ENCODE measurements at regions not wholly inside any gene's neighbourhood (a gene's known extent, or its start where the extent isn't known, plus 50 kb on each side); places are given as distances from the start of the nearest gene placed in this dataset.

DNA sequence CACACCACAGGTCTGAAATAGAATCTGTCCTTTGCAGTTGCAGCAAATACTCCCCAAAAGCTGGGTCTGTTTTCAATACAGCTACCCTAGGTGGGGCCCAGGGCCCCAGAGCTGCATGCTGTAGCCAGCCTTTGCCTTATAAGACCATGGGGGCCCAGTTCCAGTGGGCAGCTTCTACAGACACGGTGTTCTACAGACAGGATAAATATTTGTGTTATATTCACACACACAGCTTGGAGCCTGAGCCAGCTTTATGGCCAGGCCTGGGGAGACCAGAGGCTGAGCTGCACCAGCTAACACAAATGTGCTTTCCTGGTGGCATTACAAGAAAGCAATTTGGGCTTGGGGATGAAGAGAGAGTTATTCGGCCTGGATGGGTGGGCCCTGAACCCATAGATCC is 151.8 kb upstream of the NCAM1 start:
- ATAC-seq (no peak), FAIRE-seq (no peak), DNase-seq (ENCODE audit: low spot score) (no peak)
- Histone ChIP-seq H3K79me2 (ENCODE audit: insufficient read depth, low read length) (no peaks in the 10 kb centered on the region), H3K4me3 (replicated peaks in 1 of 3; ENCODE audit: insufficient read depth in 1 of 3, low read depth in 2 of 3, low read length in 3 of 3) (no peak overlapping the region), H3K9me3 (ENCODE audit: low read length) (no peaks in the 10 kb centered on the region), H4K20me1 (ENCODE audit: insufficient read depth, low read length) (no peaks in the 10 kb centered on the region), H3K27ac (ENCODE audit: extremely low read length, insufficient read depth, low read length) (no peak overlapping the region), H3K4me2 (ENCODE audit: low read depth, low read length) (no peak overlapping the region), H3K27me3 (ENCODE audit: control insufficient read depth in 1 of 2, insufficient read depth in 2 of 2, low read length in 2 of 2) (no peaks in the 10 kb centered on the region), H3K9ac (ENCODE audit: insufficient read depth, low read depth, low read length) (no peak overlapping the region), H2AFZ (ENCODE audit: low read length) (no peak overlapping the region), H3K4me1 (ENCODE audit: insufficient read depth, low read length) (no peaks in the 10 kb centered on the region), H3K36me3 (replicated peaks in 1 of 2; ENCODE audit: control insufficient read depth in 1 of 2, insufficient read depth in 2 of 2, low read length in 2 of 2) (no peaks in the 10 kb centered on the region)
- CTCF ChIA-PET (ENCODE audit: low intra/inter-chr PET ratio, low total read pairs): no interaction called here
- POLR2A ChIA-PET: no interaction called here
- 0% methylated on average over 2 of the region's 2 CpGs for WGBS (ENCODE audit: low lambda C conversion rate)
- intact Hi-C loops (cut with micrococcal nuclease; ENCODE audit: unreplicated experiment): no loop called here
- in situ Hi-C loops (cut with HindIII; ENCODE audit: extremely low pct_ligation_motif_present, low pct_unique_long_range_greater_than_20kb): no loop called here
- no TSS peak for BruUV-seq (replicated peaks)
- TF ChIP-seq, protein P1, sequence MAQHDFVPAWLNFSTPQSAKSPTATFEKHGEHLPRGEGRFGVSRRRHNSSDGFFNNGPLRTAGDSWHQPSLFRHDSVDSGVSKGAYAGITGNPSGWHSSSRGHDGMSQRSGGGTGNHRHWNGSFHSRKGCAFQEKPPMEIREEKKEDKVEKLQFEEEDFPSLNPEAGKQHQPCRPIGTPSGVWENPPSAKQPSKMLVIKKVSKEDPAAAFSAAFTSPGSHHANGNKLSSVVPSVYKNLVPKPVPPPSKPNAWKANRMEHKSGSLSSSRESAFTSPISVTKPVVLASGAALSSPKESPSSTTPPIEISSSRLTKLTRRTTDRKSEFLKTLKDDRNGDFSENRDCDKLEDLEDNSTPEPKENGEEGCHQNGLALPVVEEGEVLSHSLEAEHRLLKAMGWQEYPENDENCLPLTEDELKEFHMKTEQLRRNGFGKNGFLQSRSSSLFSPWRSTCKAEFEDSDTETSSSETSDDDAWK (CRISPR knock-in tag; IDR thresholded peaks at IDR 0.05): no peak
- TF ChIP-seq ZFAT (CRISPR knock-in tag; conservative IDR thresholded peaks at IDR 0.05) (no peak), ATM (IDR thresholded peaks at IDR 0.05; ENCODE audit: borderline replicate concordance) (no peak), KAT7 (CRISPR knock-in tag; IDR thresholded peaks at IDR 0.05; ENCODE audit: borderline replicate concordance) (no peak)
- TF ChIP-seq, protein P2, sequence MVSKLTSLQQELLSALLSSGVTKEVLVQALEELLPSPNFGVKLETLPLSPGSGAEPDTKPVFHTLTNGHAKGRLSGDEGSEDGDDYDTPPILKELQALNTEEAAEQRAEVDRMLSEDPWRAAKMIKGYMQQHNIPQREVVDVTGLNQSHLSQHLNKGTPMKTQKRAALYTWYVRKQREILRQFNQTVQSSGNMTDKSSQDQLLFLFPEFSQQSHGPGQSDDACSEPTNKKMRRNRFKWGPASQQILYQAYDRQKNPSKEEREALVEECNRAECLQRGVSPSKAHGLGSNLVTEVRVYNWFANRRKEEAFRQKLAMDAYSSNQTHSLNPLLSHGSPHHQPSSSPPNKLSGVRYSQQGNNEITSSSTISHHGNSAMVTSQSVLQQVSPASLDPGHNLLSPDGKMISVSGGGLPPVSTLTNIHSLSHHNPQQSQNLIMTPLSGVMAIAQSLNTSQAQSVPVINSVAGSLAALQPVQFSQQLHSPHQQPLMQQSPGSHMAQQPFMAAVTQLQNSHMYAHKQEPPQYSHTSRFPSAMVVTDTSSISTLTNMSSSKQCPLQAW (CRISPR knock-in tag; IDR thresholded peaks at IDR 0.05): no peak

GRCh38 chr11:112810951-112811350 is 150.3 kb upstream of the NCAM1 start:
- BruUV-seq (replicated peaks): no TSS peak
- Histone ChIP-seq H3K36me3 (replicated peaks in 1 of 2; ENCODE audit: control insufficient read depth in 1 of 2, insufficient read depth in 2 of 2, low read length in 2 of 2) (no peaks in the 10 kb centered on the region), H2AFZ (ENCODE audit: low read length) (no peak overlapping the region), H3K79me2 (ENCODE audit: insufficient read depth, low read length) (no peaks in the 10 kb centered on the region), H3K9me3 (ENCODE audit: low read length) (no peaks in the 10 kb centered on the region), H3K4me1 (ENCODE audit: insufficient read depth, low read length) (no peaks in the 10 kb centered on the region), H3K9ac (ENCODE audit: insufficient read depth, low read depth, low read length) (no peak overlapping the region), H3K27me3 (ENCODE audit: control insufficient read depth in 1 of 2, insufficient read depth in 2 of 2, low read length in 2 of 2) (no peaks in the 10 kb centered on the region), H3K4me3 (replicated peaks in 1 of 3; ENCODE audit: insufficient read depth in 1 of 3, low read depth in 2 of 3, low read length in 3 of 3) (no peak overlapping the region), H4K20me1 (ENCODE audit: insufficient read depth, low read length) (no peaks in the 10 kb centered on the region), H3K4me2 (ENCODE audit: low read depth, low read length) (no peak overlapping the region), H3K27ac (ENCODE audit: extremely low read length, insufficient read depth, low read length) (no peak overlapping the region)
- DNase-seq (ENCODE audit: low spot score) (no peak), FAIRE-seq (no peak), ATAC-seq (no peak)
- ChIA-PET CTCF (ENCODE audit: low intra/inter-chr PET ratio, low total read pairs) (no interaction called here), POLR2A (no interaction called here)
- intact Hi-C loops (cut with micrococcal nuclease; ENCODE audit: unreplicated experiment): no loop called here
- in situ Hi-C loops (cut with HindIII; ENCODE audit: extremely low pct_ligation_motif_present, low pct_unique_long_range_greater_than_20kb): no loop called here
- 0% methylated on average over 2 of the region's 2 CpGs for WGBS (ENCODE audit: low lambda C conversion rate)
- TF ChIP-seq MTF2 (CRISPR knock-in tag; IDR thresholded peaks at IDR 0.05; ENCODE audit: borderline replicate concordance) (no peak), ZNF253 (CRISPR knock-in tag; IDR thresholded peaks at IDR 0.05; ENCODE audit: borderline replicate concordance) (no peak)
- TF ChIP-seq, protein P3, sequence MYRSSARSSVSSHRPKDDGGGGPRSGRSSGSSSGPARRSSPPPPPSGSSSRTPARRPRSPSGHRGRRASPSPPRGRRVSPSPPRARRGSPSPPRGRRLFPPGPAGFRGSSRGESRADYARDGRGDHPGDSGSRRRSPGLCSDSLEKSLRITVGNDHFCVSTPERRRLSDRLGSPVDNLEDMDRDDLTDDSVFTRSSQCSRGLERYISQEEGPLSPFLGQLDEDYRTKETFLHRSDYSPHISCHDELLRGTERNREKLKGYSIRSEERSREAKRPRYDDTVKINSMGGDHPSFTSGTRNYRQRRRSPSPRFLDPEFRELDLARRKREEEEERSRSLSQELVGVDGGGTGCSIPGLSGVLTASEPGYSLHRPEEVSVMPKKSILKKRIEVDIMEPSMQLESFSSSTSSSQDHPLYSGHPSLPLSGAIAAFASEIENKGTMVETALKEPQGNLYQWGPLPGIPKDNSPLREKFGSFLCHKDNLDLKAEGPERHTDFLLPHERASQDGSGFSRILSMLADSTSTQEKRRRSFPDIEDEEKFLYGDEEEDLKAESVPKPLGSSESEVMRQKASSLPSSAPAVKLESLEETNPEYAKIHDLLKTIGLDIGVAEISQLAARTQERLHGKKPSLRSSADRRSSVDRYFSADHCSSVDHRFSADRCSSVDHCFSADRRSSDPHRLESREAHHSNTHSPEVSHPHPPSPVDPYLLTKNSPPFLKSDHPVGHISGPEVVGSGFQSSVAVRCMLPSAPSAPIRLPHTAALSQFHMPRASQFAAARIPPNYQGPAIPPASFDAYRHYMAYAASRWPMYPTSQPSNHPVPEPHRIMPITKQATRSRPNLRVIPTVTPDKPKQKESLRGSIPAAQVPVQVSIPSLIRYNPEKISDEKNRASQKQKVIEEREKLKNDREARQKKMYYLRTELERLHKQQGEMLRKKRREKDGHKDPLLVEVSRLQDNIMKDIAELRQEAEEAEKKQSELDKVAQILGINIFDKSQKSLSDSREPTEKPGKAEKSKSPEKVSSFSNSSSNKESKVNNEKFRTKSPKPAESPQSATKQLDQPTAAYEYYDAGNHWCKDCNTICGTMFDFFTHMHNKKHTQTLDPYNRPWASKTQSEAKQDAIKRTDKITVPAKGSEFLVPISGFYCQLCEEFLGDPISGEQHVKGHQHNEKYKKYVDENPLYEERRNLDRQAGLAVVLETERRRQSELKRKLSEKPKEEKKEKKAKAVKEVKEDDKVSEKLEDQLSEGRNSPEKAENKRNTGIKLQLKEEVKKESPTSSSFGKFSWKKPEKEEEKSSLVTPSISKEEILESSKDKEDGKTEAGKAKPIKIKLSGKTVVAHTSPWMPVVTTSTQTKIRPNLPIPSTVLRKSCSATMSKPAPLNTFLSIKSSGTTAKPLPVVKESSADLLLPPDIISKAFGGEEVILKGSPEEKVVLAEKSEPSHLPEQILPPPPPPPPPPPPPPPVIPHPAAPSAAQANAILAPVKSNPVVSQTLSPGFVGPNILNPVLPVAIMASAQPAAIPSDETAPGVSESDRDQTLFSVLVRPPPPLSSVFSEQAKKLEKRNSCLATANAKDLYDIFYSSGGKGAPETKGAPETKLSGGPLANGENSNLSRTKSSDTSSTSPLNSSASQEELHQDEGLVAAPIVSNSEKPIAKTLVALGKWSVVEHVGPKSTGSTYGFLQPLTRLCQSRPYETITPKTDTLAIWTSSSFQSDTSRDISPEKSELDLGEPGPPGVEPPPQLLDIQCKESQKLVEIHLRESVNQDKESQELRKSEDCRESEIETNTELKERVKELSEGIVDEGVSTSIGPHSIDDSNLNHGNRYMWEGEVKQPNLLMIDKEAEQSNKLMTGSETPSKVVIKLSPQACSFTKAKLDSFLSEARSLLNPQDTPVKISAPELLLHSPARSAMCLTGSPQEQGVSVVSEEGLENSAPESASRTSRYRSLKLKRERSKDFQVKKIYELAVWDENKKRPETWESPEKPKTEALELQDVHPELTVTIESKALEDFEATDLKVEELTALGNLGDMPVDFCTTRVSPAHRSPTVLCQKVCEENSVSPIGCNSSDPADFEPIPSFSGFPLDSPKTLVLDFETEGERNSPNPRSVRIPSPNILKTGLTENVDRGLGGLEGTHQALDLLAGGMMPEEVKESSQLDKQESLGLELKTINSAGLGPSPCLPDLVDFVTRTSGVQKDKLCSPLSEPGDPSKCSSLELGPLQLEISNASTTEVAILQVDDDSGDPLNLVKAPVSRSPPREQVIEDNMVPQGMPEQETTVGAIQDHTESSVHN (CRISPR knock-in tag; IDR thresholded peaks at IDR 0.05): no peak

Data from HepG2 (cell line).